GM12878 (cell line): ENCODE measurements at regions not wholly inside any gene's neighbourhood (a gene's known extent, or its start where the extent isn't known, plus 50 kb on each side); places are given as distances from the start of the nearest gene placed in this dataset.

Source experiments
- ATAC-seq: fragments of 200-7000 bp; cut with Tn5 transposase; 3 replicates; pipeline ENCODE4 v1.9.1; 2020; ENCODE audit warnings: mild to moderate bottlenecking, moderate library complexity
- BruUV-seq: library from RNA; stranded (reverse); fragments of 400-500 nt; replicated peaks from 2 replicates; lab custom pipeline; 2021; lab: Mats Ljungman, UMichigan
- CTCF ChIA-PET: fragments of 300-600 bp; sonication (Branson Sonifier 250); formaldehyde crosslinking; extraction: SDS; loops from one replicate; lab custom pipeline; 2021; ENCODE audit warnings: inconsistent platforms; lab: Yijun Ruan, JAX
- POLR2A ChIA-PET: fragments of 350-600 bp; formaldehyde crosslinking; extraction: SDS; loops from one replicate; lab custom pipeline; 2021; ENCODE audit warnings: inconsistent platforms; lab: Charles Lee
- RAD21 ChIA-PET: fragments of 300-600 bp; sonication (Branson Sonifier 250); formaldehyde crosslinking; loops from one replicate; lab custom pipeline; 2023; ENCODE audit warnings: antibody characterized with exemption; ENCODE audit not compliant: unreplicated experiment; lab: Charles Lee
- SMC1A ChIA-PET: fragments of 300-600 bp; sonication (Branson Sonifier 250); formaldehyde crosslinking; loops from one replicate; lab custom pipeline; 2023; ENCODE audit not compliant: unreplicated experiment, uncharacterized antibody; lab: Charles Lee
- DNase-seq: peaks from one replicate; pipeline ENCODE4 v3.0.0-alpha.2; 2011; ENCODE audit warnings: low read depth, low spot score
- FAIRE-seq: peaks from 3 replicates; lab custom pipeline; 2011; peaks lifted over from hg19 to GRCh38; lab: Jason Lieb, UNC
- H2AFZ ChIP-seq: 2 replicates; pipeline ENCODE4 v1.6.0; 2011; ENCODE audit warnings: low read depth, low read length, control low read depth; ENCODE audit not compliant: control insufficient read depth
- H3K27ac ChIP-seq: 2 replicates; pipeline ENCODE4 v1.5.1; 2011; ENCODE audit warnings: control low read depth; ENCODE audit not compliant: control insufficient read depth, insufficient read depth
- H3K27me3 ChIP-seq, 2 experiments: replicated peaks in 1 of 2; 2 replicates each; pipeline versions ENCODE4 v1.6.0 to v1.6.1; 2011; ENCODE audit warnings: low read length in 1 of 2; ENCODE audit not compliant: control insufficient read depth in 2 of 2, insufficient read depth in 2 of 2
- H3K36me3 ChIP-seq, 2 experiments: 2 replicates each; pipeline ENCODE4 v1.5.1; 2011; ENCODE audit warnings: low read length in 1 of 2; ENCODE audit not compliant: control insufficient read depth in 2 of 2, insufficient read depth in 2 of 2
- H3K4me1 ChIP-seq: 2 replicates; pipeline ENCODE4 v1.6.1; 2011; ENCODE audit warnings: mild to moderate bottlenecking, low read length, moderate library complexity, mixed read lengths; ENCODE audit not compliant: control insufficient read depth, insufficient read depth
- H3K4me2 ChIP-seq: 2 replicates; pipeline ENCODE4 v1.6.0; 2011; ENCODE audit warnings: control low read depth; ENCODE audit not compliant: control insufficient read depth, insufficient read depth
- H3K4me3 ChIP-seq: fragments of 200-600 bp; sonication (generic); 2 replicates; pipeline ENCODE4 v1.5.1; 2016
- H3K79me2 ChIP-seq: 2 replicates; pipeline ENCODE4 v1.6.0; 2011; ENCODE audit warnings: low read length; ENCODE audit not compliant: control insufficient read depth, insufficient read depth
- H3K9ac ChIP-seq: 2 replicates; pipeline ENCODE4 v1.8.0; 2011; ENCODE audit warnings: low read length, control low read depth, mixed read lengths; ENCODE audit not compliant: control insufficient read depth, insufficient read depth
- H3K9me3 ChIP-seq: replicated peaks from 3 replicates; pipeline ENCODE4 v1.5.1; 2011; ENCODE audit warnings: mild to moderate bottlenecking, low read length; ENCODE audit not compliant: control insufficient read depth, insufficient read depth
- H4K20me1 ChIP-seq: 2 replicates; pipeline ENCODE4 v1.6.0; 2011; ENCODE audit not compliant: control insufficient read depth, insufficient read depth
- BHLHE40 ChIP-seq, 2 experiments: fragments of 450-650 bp in 1 of 2; IDR thresholded peaks; 2 replicates each; pipeline ENCODE4 v1.6.1; 2011 to 2017; ENCODE audit warnings: low read depth in 2 of 2, borderline replicate concordance in 1 of 2, improper control_type of control experiment in 1 of 2, low read length in 1 of 2, mild to moderate bottlenecking in 1 of 2
- ESRRA ChIP-seq: IDR thresholded peaks from 2 replicates; pipeline ENCODE4 v1.6.1; 2012; ENCODE audit warnings: mild to moderate bottlenecking, low read length, improper control_type of control experiment
- EZH2 ChIP-seq: IDR thresholded peaks from 2 replicates; pipeline ENCODE4 v1.6.1; 2012; ENCODE audit warnings: low read depth, mild to moderate bottlenecking, control low read depth, inconsistent platforms, low read length, borderline replicate concordance; ENCODE audit not compliant: control insufficient read depth
- HDAC6 ChIP-seq: fragments of 200-600 bp; sonication (generic); IDR thresholded peaks from one replicate; pipeline ENCODE4 v1.8.0; 2017; ENCODE audit warnings: antibody characterized with exemption; ENCODE audit not compliant: unreplicated experiment
- KLF5 ChIP-seq: fragments of 450-650 bp; IDR thresholded peaks from 2 replicates; pipeline ENCODE4 v1.6.1; 2014; ENCODE audit warnings: mild to moderate bottlenecking; ENCODE audit not compliant: partially characterized antibody
- MTA3 ChIP-seq: IDR thresholded peaks from 2 replicates; pipeline ENCODE4 v1.6.1; 2012; ENCODE audit warnings: low read length, inconsistent platforms, borderline replicate concordance
- NBN ChIP-seq: fragments of 450-650 bp; IDR thresholded peaks from 2 replicates; pipeline ENCODE4 v1.6.1; 2016
- NFXL1 ChIP-seq: fragments of 450-650 bp; IDR thresholded peaks from 2 replicates; pipeline ENCODE4 v1.6.1; 2017; ENCODE audit warnings: antibody characterized with exemption, mild to moderate bottlenecking, borderline replicate concordance
- SMC3 ChIP-seq: IDR thresholded peaks from 2 replicates; pipeline ENCODE4 v1.6.1; 2011; ENCODE audit warnings: low read length, improper control_type of control experiment, borderline replicate concordance
- SREBF2 ChIP-seq: IDR thresholded peaks from 2 replicates; pipeline ENCODE4 v1.6.1; 2012; ENCODE audit warnings: mild to moderate bottlenecking, low read length
- YY1 ChIP-seq: IDR thresholded peaks from 2 replicates; pipeline ENCODE4 v1.6.1; 2011; ENCODE audit warnings: low read depth, mild to moderate bottlenecking, low read length
- ZBED1 ChIP-seq: IDR thresholded peaks from 2 replicates; pipeline ENCODE4 v1.6.1; 2016; ENCODE audit warnings: borderline replicate concordance
- ZZZ3 ChIP-seq: IDR thresholded peaks from 2 replicates; pipeline ENCODE4 v1.6.1; 2011; ENCODE audit warnings: low read depth; ENCODE audit not compliant: control insufficient read depth, insufficient read length
- WGBS: methylation state at CpG from one replicate; pipeline ENCODE4 v1.1.6; 2016; ENCODE audit warnings: low lambda C conversion rate; ENCODE audit not compliant: insufficient replicate concordance, insufficient coverage; ENCODE audit errors: missing lambda C conversion rate; 5-methylcytosine and 5-hydroxymethylcytosine counted together
- in situ Hi-C: fragments of 300-500 bp; cut with MboI; formaldehyde crosslinking; loops from 9 replicates; pipeline ENCODE4 v1.14.3; 2018; ENCODE audit warnings: mixed read lengths
- intact Hi-C: fragments of 100-400 bp; cut with micrococcal nuclease; formaldehyde crosslinking; loops from one replicate; pipeline ENCODE4 v1.14.2; 2022; ENCODE audit not compliant: unreplicated experiment
- TF ChIP-seq, protein P1 (sequence below): IDR thresholded peaks from 2 replicates; pipeline ENCODE4 v1.6.1; 2012; ENCODE audit warnings: improper control_type of control experiment, low read depth, low read length; ENCODE audit not compliant: insufficient replicate concordance
- TF ChIP-seq, protein P2 (sequence below): fragments of 450-650 bp; formaldehyde crosslinking; IDR thresholded peaks from 2 replicates; pipeline ENCODE4 v1.4.0; 2022; ENCODE audit warnings: mild to moderate bottlenecking, moderate library complexity

DNA sequence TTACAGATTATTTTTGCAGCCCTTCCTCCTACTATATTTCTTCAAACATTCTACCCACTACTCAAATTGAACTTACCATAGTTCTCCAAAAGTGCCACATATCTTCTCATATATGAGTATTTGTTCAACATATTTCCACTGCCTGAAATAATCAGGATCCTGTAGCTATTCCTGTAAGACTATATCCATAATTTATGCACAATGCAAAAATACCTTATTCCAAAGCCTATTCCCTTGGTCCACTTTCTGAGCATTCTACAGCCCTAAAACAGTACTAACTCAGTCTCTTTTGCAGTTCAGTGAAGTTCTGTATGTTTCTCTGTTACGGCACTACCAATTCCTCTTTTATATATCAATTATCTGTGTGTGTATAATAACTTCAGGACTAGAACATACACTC lies 1283.7 kb upstream of the ADGRL2 start (continued):
- TF ChIP-seq, protein P1, sequence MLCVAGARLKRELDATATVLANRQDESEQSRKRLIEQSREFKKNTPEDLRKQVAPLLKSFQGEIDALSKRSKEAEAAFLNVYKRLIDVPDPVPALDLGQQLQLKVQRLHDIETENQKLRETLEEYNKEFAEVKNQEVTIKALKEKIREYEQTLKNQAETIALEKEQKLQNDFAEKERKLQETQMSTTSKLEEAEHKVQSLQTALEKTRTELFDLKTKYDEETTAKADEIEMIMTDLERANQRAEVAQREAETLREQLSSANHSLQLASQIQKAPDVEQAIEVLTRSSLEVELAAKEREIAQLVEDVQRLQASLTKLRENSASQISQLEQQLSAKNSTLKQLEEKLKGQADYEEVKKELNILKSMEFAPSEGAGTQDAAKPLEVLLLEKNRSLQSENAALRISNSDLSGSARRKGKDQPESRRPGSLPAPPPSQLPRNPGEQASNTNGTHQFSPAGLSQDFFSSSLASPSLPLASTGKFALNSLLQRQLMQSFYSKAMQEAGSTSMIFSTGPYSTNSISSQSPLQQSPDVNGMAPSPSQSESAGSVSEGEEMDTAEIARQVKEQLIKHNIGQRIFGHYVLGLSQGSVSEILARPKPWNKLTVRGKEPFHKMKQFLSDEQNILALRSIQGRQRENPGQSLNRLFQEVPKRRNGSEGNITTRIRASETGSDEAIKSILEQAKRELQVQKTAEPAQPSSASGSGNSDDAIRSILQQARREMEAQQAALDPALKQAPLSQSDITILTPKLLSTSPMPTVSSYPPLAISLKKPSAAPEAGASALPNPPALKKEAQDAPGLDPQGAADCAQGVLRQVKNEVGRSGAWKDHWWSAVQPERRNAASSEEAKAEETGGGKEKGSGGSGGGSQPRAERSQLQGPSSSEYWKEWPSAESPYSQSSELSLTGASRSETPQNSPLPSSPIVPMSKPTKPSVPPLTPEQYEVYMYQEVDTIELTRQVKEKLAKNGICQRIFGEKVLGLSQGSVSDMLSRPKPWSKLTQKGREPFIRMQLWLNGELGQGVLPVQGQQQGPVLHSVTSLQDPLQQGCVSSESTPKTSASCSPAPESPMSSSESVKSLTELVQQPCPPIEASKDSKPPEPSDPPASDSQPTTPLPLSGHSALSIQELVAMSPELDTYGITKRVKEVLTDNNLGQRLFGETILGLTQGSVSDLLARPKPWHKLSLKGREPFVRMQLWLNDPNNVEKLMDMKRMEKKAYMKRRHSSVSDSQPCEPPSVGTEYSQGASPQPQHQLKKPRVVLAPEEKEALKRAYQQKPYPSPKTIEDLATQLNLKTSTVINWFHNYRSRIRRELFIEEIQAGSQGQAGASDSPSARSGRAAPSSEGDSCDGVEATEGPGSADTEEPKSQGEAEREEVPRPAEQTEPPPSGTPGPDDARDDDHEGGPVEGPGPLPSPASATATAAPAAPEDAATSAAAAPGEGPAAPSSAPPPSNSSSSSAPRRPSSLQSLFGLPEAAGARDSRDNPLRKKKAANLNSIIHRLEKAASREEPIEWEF = no peak
- TF ChIP-seq NBN = no peak

DNA sequence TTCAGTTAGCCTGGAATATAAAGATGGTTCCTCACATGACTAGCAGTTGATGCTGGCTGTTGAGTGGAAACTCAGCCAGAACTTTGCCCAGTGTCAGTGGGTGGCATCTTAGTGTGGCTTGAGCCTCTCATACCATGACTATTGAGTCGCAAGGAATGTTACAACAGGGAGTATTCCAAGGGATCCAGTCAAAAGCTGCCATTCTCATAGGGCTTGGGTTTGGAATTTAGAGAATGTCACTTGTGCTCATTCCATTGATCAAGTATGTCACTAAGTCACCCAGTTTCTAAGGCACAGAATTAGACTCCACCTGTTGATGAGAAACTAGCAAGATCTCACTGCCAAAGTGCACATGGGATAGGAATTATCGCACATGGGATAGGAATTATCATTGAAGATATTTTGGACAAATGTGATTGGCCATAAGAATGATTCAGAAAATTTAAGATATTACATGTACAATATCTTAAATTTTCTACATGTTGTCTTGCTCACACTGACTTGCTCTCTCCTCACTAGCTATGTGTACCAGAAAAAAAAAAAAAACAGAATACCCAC lies 1290.7 kb upstream of the ADGRL2 start:
- no peak overlapping the region for H2AFZ ChIP-seq
- FAIRE-seq (no peak), DNase-seq (no peak), ATAC-seq (no peak)
- no peak overlapping the region for H3K27ac ChIP-seq
- POLR2A ChIA-PET = interaction anchor here (0.6 kb wide), 1 partner anchor 136 kb away, joined by 3 read pairs; no protein-coding TSS in a partner anchor
- in situ Hi-C loops = no loop called here
- H3K9me3 ChIP-seq = no peaks in the 10 kb centered on the region
- no peak overlapping the region for H3K9ac ChIP-seq
- SMC1A ChIA-PET = interaction anchor here (0.6 to 0.8 kb wide), 2 partner anchors 10 to 153 kb away, joined by 3 read pairs; no protein-coding TSS in a partner anchor
- no peaks in the 10 kb centered on the region for H3K36me3 ChIP-seq
- CTCF ChIA-PET = interaction anchor here (0.7 kb wide), 1 partner anchor 132 kb away, joined by 3 read pairs; no protein-coding TSS in a partner anchor
- RAD21 ChIA-PET = no interaction called here
- no peak overlapping the region for H3K4me2 ChIP-seq
- H4K20me1 ChIP-seq = no peaks in the 10 kb centered on the region
- no TSS peak for BruUV-seq
- H3K4me3 ChIP-seq = no peak overlapping the region
- WGBS = 33% methylated on average over 2 of the region's 2 CpGs
- H3K4me1 ChIP-seq = no peaks in the 10 kb centered on the region
- intact Hi-C loops = no loop called here
- no peaks in the 10 kb centered on the region for H3K27me3 ChIP-seq
- H3K79me2 ChIP-seq = no peaks in the 10 kb centered on the region
- no peak for TF ChIP-seq EZH2
- no peak for TF ChIP-seq ESRRA
- no peak for TF ChIP-seq MTA3
- no peak for TF ChIP-seq SMC3
- no peak for TF ChIP-seq ZBED1
- TF ChIP-seq NFXL1 = no peak
- TF ChIP-seq KLF5 = no peak
- TF ChIP-seq ZZZ3 = no peak
- TF ChIP-seq YY1 = no peak
- TF ChIP-seq HDAC6 = no peak
- TF ChIP-seq, protein P2, sequence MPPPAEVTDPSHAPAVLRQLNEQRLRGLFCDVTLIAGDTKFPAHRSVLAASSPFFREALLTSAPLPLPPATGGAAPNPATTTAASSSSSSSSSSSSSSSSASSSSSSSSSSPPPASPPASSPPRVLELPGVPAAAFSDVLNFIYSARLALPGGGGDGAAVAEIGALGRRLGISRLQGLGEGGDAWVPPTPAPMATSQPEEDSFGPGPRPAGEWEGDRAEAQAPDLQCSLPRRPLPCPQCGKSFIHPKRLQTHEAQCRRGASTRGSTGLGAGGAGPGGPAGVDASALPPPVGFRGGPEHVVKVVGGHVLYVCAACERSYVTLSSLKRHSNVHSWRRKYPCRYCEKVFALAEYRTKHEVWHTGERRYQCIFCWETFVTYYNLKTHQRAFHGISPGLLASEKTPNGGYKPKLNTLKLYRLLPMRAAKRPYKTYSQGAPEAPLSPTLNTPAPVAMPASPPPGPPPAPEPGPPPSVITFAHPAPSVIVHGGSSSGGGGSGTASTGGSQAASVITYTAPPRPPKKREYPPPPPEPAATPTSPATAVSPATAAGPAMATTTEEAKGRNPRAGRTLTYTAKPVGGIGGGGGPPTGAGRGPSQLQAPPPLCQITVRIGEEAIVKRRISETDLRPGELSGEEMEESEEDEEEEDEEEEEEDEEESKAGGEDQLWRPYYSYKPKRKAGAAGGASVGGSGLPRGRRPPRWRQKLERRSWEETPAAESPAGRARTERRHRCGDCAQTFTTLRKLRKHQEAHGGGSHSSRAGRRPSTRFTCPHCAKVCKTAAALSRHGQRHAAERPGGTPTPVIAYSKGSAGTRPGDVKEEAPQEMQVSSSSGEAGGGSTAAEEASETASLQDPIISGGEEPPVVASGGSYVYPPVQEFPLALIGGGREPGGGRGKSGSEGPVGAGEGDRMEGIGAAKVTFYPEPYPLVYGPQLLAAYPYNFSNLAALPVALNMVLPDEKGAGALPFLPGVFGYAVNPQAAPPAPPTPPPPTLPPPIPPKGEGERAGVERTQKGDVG = no peak
- TF ChIP-seq BHLHE40 (IDR thresholded peaks at IDR 0.05; ENCODE audit: borderline replicate concordance in 1 of 2, low read depth in 2 of 2, low read length in 1 of 2) = no peak
- no peak for TF ChIP-seq SREBF2
